SK-N-SH (cell line): ENCODE measurements at regions not wholly inside any gene's neighbourhood (a gene's known extent, or its start where the extent isn't known, plus 50 kb on each side); places are given as distances from the start of the nearest gene placed in this dataset.
A peak's percentile ranks its signal among the peaks of the same experiment; 100 is the strongest.

Experiments
- CTCF ChIA-PET: fragments of 300-600, 350-600 bp; formaldehyde crosslinking; extraction: SDS; loops from one replicate; lab custom pipeline; 2021; lab: Yijun Ruan, JAX
- POLR2A ChIA-PET: fragments of 350-600 bp; sonication (Branson Sonifier 250); formaldehyde crosslinking; extraction: SDS; loops from one replicate; lab custom pipeline; 2020; ENCODE audit warnings: antibody characterized with exemption, inconsistent platforms; lab: Yijun Ruan, JAX
- DNase-seq: peaks from one replicate; pipeline ENCODE4 v3.0.0; 2012
- H2AFZ ChIP-seq: fragments of 200-600 bp; sonication (generic); 2 replicates; pipeline ENCODE4 v1.8.1; 2016; ENCODE audit warnings: antibody characterized with exemption, mild to moderate bottlenecking, low read depth
- H3F3A ChIP-seq: fragments of 200-600 bp; sonication (generic); replicated peaks from 2 replicates; pipeline ENCODE3; 2016; ENCODE audit warnings: antibody characterized with exemption, mild to moderate bottlenecking; ENCODE audit not compliant: insufficient read depth
- H3K27ac ChIP-seq, 2 experiments: fragments of 200-500 bp in 1 of 2; fragments of 200-600 bp in 1 of 2; sonication (Bioruptor generic) in 1 of 2; sonication (generic), shearing (Covaris generic) in 1 of 2; 2 replicates each; pipeline versions ENCODE4 v1.5.1 to v1.6.1; 2014 to 2016; ENCODE audit warnings: low read depth in 2 of 2, inconsistent platforms in 1 of 2, low read length in 1 of 2, mild to moderate bottlenecking in 1 of 2, mixed read lengths in 1 of 2
- H3K27me3 ChIP-seq: fragments of 200-600 bp; sonication (generic), shearing (Covaris generic); 2 replicates; pipeline ENCODE4 v1.6.1; 2016; ENCODE audit warnings: mixed run types; ENCODE audit not compliant: insufficient read depth
- H3K36me3 ChIP-seq, 2 experiments: fragments of 200-500 bp in 1 of 2; fragments of 200-600 bp in 1 of 2; sonication (Bioruptor generic) in 1 of 2; sonication (generic) in 1 of 2; replicated peaks in 1 of 2; 2 replicates each; pipeline versions ENCODE3 to v1.5.1; 2014 to 2016; ENCODE audit warnings: low read length in 1 of 2, mild to moderate bottlenecking in 1 of 2; ENCODE audit not compliant: insufficient read depth in 2 of 2, control insufficient read depth in 1 of 2
- H3K4me1 ChIP-seq, 2 experiments: fragments of 200-500 bp in 1 of 2; fragments of 200-600 bp in 1 of 2; sonication (Bioruptor generic) in 1 of 2; sonication (generic), shearing (Covaris generic) in 1 of 2; 2 replicates each; pipeline versions ENCODE4 v1.5.1 to v1.6.1; 2014 to 2016; ENCODE audit warnings: low read depth in 1 of 2, low read length in 1 of 2, mixed run types in 1 of 2; ENCODE audit not compliant: insufficient read depth in 2 of 2, control insufficient read depth in 1 of 2
- H3K4me2 ChIP-seq: fragments of 200-600 bp; sonication (generic), shearing (Covaris generic); 2 replicates; pipeline ENCODE4 v1.6.1; 2017; ENCODE audit warnings: mixed run types
- H3K4me3 ChIP-seq, 2 experiments: fragments of 200-500 bp in 1 of 2; fragments of 200-600 bp in 1 of 2; sonication (Bioruptor generic) in 1 of 2; sonication (generic), shearing (Covaris generic) in 1 of 2; 2 replicates each; pipeline versions ENCODE4 v1.5.1 to v1.8.1; 2014 to 2016; ENCODE audit warnings: low read depth in 2 of 2, inconsistent platforms in 1 of 2, low read length in 1 of 2, mild to moderate bottlenecking in 1 of 2, mixed read lengths in 1 of 2, moderate library complexity in 1 of 2
- H3K79me2 ChIP-seq: fragments of 200-600 bp; sonication (generic); 2 replicates; pipeline ENCODE4 v1.8.1; 2017; ENCODE audit warnings: mild to moderate bottlenecking; ENCODE audit not compliant: insufficient read depth
- H3K9ac ChIP-seq: fragments of 200-600 bp; sonication (generic); 2 replicates; pipeline ENCODE4 v1.6.1; 2017; ENCODE audit warnings: mixed run types
- H3K9me2 ChIP-seq: fragments of 200-600 bp; sonication (generic); 2 replicates; pipeline ENCODE4 v1.6.1; 2017; ENCODE audit warnings: mixed run types
- H3K9me3 ChIP-seq: fragments of 200-600 bp; sonication (generic); 2 replicates; pipeline ENCODE4 v1.6.1; 2017; ENCODE audit warnings: mixed run types, mild to moderate bottlenecking, moderate library complexity
- H4K20me1 ChIP-seq: fragments of 200-600 bp; sonication (generic); 2 replicates; pipeline ENCODE4 v1.6.1; 2017; ENCODE audit warnings: mild to moderate bottlenecking, mixed run types; ENCODE audit not compliant: insufficient read depth
- ELF1 ChIP-seq: IDR thresholded peaks from 2 replicates; pipeline ENCODE4 v1.4.0; 2012
- EZH2phosphoT487 ChIP-seq: fragments of 200-600 bp; sonication (generic); IDR thresholded peaks from 2 replicates; pipeline ENCODE4 v1.6.1; 2017; ENCODE audit warnings: low read depth, mixed run types, mild to moderate bottlenecking, antibody characterized with exemption, moderate library complexity, borderline replicate concordance
- FOXM1 ChIP-seq: IDR thresholded peaks from 2 replicates; pipeline ENCODE4 v1.4.0; 2012; ENCODE audit warnings: low read depth, mild to moderate bottlenecking
- GABPA ChIP-seq: IDR thresholded peaks from 2 replicates; pipeline ENCODE4 v1.4.0; 2012; ENCODE audit warnings: low read depth, mild to moderate bottlenecking
- GATA2 ChIP-seq: sonication (generic); formaldehyde crosslinking; IDR thresholded peaks from 2 replicates; pipeline ENCODE4 v1.5.0; 2020; ENCODE audit warnings: mild to moderate bottlenecking, missing genetic modification reagents
- JUND ChIP-seq: IDR thresholded peaks from 2 replicates; pipeline ENCODE4 v1.4.0; 2012
- MEF2A ChIP-seq: IDR thresholded peaks from 2 replicates; pipeline ENCODE4 v1.4.0; 2012; ENCODE audit warnings: low read depth, borderline replicate concordance
- NFIC ChIP-seq: IDR thresholded peaks from 2 replicates; pipeline ENCODE4 v1.4.0; 2012; ENCODE audit warnings: borderline replicate concordance
- PBX3 ChIP-seq: IDR thresholded peaks from 2 replicates; pipeline ENCODE4; 2012
- POLR2AphosphoS5 ChIP-seq: IDR thresholded peaks from 2 replicates; pipeline ENCODE4 v1.6.1; 2012; ENCODE audit warnings: low read depth, low read length
- RCOR1 ChIP-seq: fragments of 150-350 bp; IDR thresholded peaks from 2 replicates; pipeline ENCODE4 v1.6.1; 2017; ENCODE audit warnings: antibody characterized with exemption, low read length
- RFX5 ChIP-seq: IDR thresholded peaks from 2 replicates; pipeline ENCODE4 v1.6.1; 2012; ENCODE audit warnings: mild to moderate bottlenecking, improper control_type of control experiment, low read length
- SMC3 ChIP-seq: IDR thresholded peaks from 2 replicates; pipeline ENCODE4 v1.6.1; 2012; ENCODE audit warnings: low read depth, low read length, improper control_type of control experiment
- TAF1 ChIP-seq: IDR thresholded peaks from 2 replicates; pipeline ENCODE4 v1.6.1; 2012; ENCODE audit warnings: low read depth, mild to moderate bottlenecking, low read length, moderate library complexity, borderline replicate concordance
- YY1 ChIP-seq: IDR thresholded peaks from 2 replicates; pipeline ENCODE4 v1.4.0; 2012; ENCODE audit warnings: low read depth, mild to moderate bottlenecking
- WGBS: methylation state at CpG from one replicate; pipeline ENCODE4 v1.1.6; 2017; ENCODE audit warnings: low lambda C conversion rate; 5-methylcytosine and 5-hydroxymethylcytosine counted together
- TF ChIP-seq, protein P1 (sequence below): IDR thresholded peaks from 2 replicates; pipeline ENCODE4 v1.4.0; 2012; ENCODE audit warnings: low read depth
- TF ChIP-seq, protein P2 (sequence below): fragments of 150-350 bp; IDR thresholded peaks from 2 replicates; pipeline ENCODE4 v1.6.1; 2017; ENCODE audit warnings: antibody characterized with exemption, low read length, low read depth, borderline replicate concordance

GRCh38 chrX:45710081-45710801 lies 509.6 kb upstream of the DIPK2B start (continued):
- TF ChIP-seq, protein P1, sequence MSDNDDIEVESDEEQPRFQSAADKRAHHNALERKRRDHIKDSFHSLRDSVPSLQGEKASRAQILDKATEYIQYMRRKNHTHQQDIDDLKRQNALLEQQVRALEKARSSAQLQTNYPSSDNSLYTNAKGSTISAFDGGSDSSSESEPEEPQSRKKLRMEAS = peak; percentile 79; the same call in 1 of the 2 replicates
- TF ChIP-seq EZH2phosphoT487 = no peak
- peak; percentile 94 for TF ChIP-seq PBX3
- peak; percentile 97 for TF ChIP-seq NFIC
- peak; percentile 86 for TF ChIP-seq MEF2A
- TF ChIP-seq, protein P2, sequence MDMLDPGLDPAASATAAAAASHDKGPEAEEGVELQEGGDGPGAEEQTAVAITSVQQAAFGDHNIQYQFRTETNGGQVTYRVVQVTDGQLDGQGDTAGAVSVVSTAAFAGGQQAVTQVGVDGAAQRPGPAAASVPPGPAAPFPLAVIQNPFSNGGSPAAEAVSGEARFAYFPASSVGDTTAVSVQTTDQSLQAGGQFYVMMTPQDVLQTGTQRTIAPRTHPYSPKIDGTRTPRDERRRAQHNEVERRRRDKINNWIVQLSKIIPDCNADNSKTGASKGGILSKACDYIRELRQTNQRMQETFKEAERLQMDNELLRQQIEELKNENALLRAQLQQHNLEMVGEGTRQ = no peak
- peak; percentile 53; the same call in 1 of the 2 replicates for TF ChIP-seq POLR2AphosphoS5
- peak; percentile 98 for TF ChIP-seq JUND
- TF ChIP-seq RFX5 = no peak
- peak; percentile 15; the same call in 1 of the 2 replicates for TF ChIP-seq YY1
- no peak for TF ChIP-seq RCOR1
- TF ChIP-seq SMC3 = peak; percentile 12; the same call in 1 of the 2 replicates
- TF ChIP-seq GATA2 (CRISPR knock-in tag) = no peak
- TF ChIP-seq FOXM1 = peak; percentile 99

GRCh38 chrX:45709381-45709780 lies 508.7 kb upstream of the DIPK2B start:
- Histone ChIP-seq H2AFZ (no peak overlapping the region; the same call in 1 of the 2 replicates), H3F3A (peaks cover 57% of the 10 kb centered on the region), H3K27ac (peak overlapping the region; percentile 80 to 99; a peak in 3 of 4 replicates), H3K9me2 (no peaks in the 10 kb centered on the region), H3K27me3 (no peaks in the 10 kb centered on the region), H4K20me1 (no peaks in the 10 kb centered on the region), H3K9ac (peak overlapping the region; percentile 71), H3K4me1 (peaks cover 0 to 40% of the 10 kb centered on the region in 2 experiments; a peak in 3 of 4 replicates), H3K36me3 (no peaks in the 10 kb centered on the region), H3K4me3 (no peak overlapping the region), H3K4me2 (peak overlapping the region; percentile 43; the same call in 1 of the 2 replicates), H3K9me3 (no peaks in the 10 kb centered on the region), H3K79me2 (peaks cover 16% of the 10 kb centered on the region; the same call in 1 of the 2 replicates)
- ChIA-PET CTCF (interaction anchor here (0.8 kb wide), 1 partner anchor 11 kb away, joined by 3 read pairs; no protein-coding TSS in a partner anchor), POLR2A (no interaction called here)
- WGBS = 13% methylated on average over 1 of the region's 1 CpG
- TF ChIP-seq TAF1 = peak; percentile 48; the same call in 1 of the 2 replicates
- TF ChIP-seq ELF1 = no peak
- no peak for TF ChIP-seq SMC3
- no peak for TF ChIP-seq GABPA
- no peak for DNase-seq
